Vagina (tissue), 2 donors: ENCODE measurements at regions not wholly inside any gene's neighbourhood (a gene's known extent, or its start where the extent isn't known, plus 50 kb on each side); places are given as distances from the start of the nearest gene placed in this dataset.

ENCODE experiments used
- DNase-seq, 2 donors: peaks; one replicate each; pipeline ENCODE4 v3.0.0-alpha.2; 2017; ENCODE audit errors: extremely low spot score in 2 of 2
- H3K27ac ChIP-seq: fragments of 200-600 bp; sonication (generic); one replicate; pipeline ENCODE4 v1.5.1; 2019
- H3K27me3 ChIP-seq: fragments of 200-600 bp; sonication (generic); one replicate; pipeline ENCODE4 v1.5.1; 2019
- H3K36me3 ChIP-seq, 2 donors: fragments of 200-600 bp; sonication (generic); one replicate each; pipeline ENCODE4 v1.5.1; 2017 to 2019
- H3K4me1 ChIP-seq: fragments of 200-600 bp; sonication (generic); one replicate; pipeline ENCODE4 v1.5.1; 2019
- H3K4me3 ChIP-seq, 2 donors: fragments of 200-600 bp; sonication (generic); 1 replicate in 1 of 2; 2 replicates in 1 of 2; pipeline ENCODE4 v1.5.1; 2016 to 2019
- H3K9me3 ChIP-seq: fragments of 200-600 bp; sonication (generic); one replicate; pipeline ENCODE4 v1.5.1; 2019
- CTCF ChIP-seq, 3 experiments: fragments of 450-650 bp in 2 of 3; fragments of 200-600 bp in 1 of 3; sonication (generic) in 1 of 3; IDR thresholded peaks; one replicate each; pipeline ENCODE4 v1.5.1; 2017 to 2019; ENCODE audit warnings: antibody characterized with exemption in 3 of 3, mild to moderate bottlenecking in 2 of 3, moderate library complexity in 2 of 3
- POLR2A ChIP-seq, 2 donors: fragments of 450-650 bp; IDR thresholded peaks; one replicate each; pipeline ENCODE4 v1.6.1; 2017; ENCODE audit warnings: antibody characterized with exemption in 2 of 2, mild to moderate bottlenecking in 2 of 2, moderate library complexity in 2 of 2
- POLR2AphosphoS5 ChIP-seq, 2 donors: sonication (generic); formaldehyde crosslinking; IDR thresholded peaks; one replicate each; pipeline ENCODE4 v1.9.0; 2017; ENCODE audit warnings: antibody characterized with exemption in 2 of 2, mild to moderate bottlenecking in 2 of 2, low read depth in 1 of 2; ENCODE audit not compliant: insufficient read depth in 1 of 2
- intact Hi-C: fragments of 100-400 bp; cut with DNase I; formaldehyde crosslinking; loops from one replicate; pipeline ENCODE4 v1.15.1; 2023

GRCh38 chr12:118874698-118875548 lies 106.4 kb upstream of the SRRM4 start:
- no peaks in the 10 kb centered on the region for H3K36me3 ChIP-seq
- H3K9me3 ChIP-seq, result no peaks in the 10 kb centered on the region
- no peak for DNase-seq
- no peaks in the 10 kb centered on the region for H3K4me1 ChIP-seq
- intact Hi-C loops, result no loop called here
- no peak overlapping the region for H3K4me3 ChIP-seq
- no peak overlapping the region for H3K27ac ChIP-seq
- TF ChIP-seq POLR2AphosphoS5 (IDR thresholded peaks at IDR 0.05; ENCODE audit: insufficient read depth in 1 of 2, low read depth in 1 of 2) (no peak), POLR2A (IDR thresholded peaks at IDR 0.05) (no peak), CTCF (IDR thresholded peaks at IDR 0.05) (no peak)
- no peaks in the 10 kb centered on the region for H3K27me3 ChIP-seq

DNA sequence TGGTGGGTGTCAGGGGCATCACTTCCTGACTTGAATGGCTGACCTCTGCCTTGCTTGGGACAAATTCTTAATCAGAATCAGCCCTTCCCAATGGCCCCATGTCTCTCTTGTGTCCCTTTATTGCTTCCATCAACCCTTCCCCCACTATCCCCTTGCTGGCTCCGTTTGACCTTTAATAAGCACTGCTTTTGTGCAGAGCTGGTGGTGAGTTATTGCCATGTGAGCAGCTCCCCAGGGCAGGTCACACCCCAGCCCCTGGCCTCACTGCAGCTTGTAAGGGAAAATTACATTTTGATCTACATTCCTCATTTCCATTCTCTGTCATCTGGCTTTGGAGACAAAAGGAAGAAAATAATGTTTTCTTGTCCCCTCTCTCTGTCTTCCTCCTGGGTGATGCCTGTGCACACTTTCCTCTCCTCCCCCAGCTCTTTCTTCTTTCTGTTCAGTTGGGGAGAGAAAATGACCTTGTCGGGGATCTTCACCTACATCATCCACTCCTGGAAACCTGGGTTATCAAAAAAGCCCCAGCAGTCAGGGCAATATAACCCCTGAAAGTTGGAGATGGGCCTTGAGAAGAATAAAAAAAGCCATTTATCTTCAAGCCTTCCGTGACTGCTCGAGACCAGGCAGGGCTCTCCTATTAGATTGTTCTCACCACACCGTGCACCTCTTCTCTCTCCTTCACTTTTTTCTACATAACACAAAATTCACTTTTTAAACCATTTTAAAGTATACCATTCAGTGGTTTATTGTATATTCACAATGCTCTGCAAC lies 100.4 kb upstream of the SRRM4 start:
- Histone ChIP-seq H3K9me3 (no peaks in the 10 kb centered on the region), H3K36me3 (no peaks in the 10 kb centered on the region), H3K27ac (no peak overlapping the region), H3K27me3 (no peaks in the 10 kb centered on the region), H3K4me3 (no peak overlapping the region), H3K4me1 (no peaks in the 10 kb centered on the region)
- intact Hi-C loops, result no loop called here
- DNase-seq, result no peak
- TF ChIP-seq POLR2A (IDR thresholded peaks at IDR 0.05) (no peak), POLR2AphosphoS5 (IDR thresholded peaks at IDR 0.05; ENCODE audit: insufficient read depth in 1 of 2, low read depth in 1 of 2) (no peak), CTCF (IDR thresholded peaks at IDR 0.05) (no peak)

- H3K27ac ChIP-seq, result no peak overlapping the region
- no peak for DNase-seq
- H3K9me3 ChIP-seq, result no peaks in the 10 kb centered on the region
- H3K27me3 ChIP-seq, result no peaks in the 10 kb centered on the region
- H3K4me3 ChIP-seq, result no peak overlapping the region
- no peak for TF ChIP-seq POLR2AphosphoS5 (IDR thresholded peaks at IDR 0.05; ENCODE audit: insufficient read depth in 1 of 2, low read depth in 1 of 2)
- TF ChIP-seq CTCF (IDR thresholded peaks at IDR 0.05), result no peak
- no peak for TF ChIP-seq POLR2A (IDR thresholded peaks at IDR 0.05)
- no peaks in the 10 kb centered on the region for H3K4me1 ChIP-seq
- intact Hi-C loops, result no loop called here
- H3K36me3 ChIP-seq, result no peaks in the 10 kb centered on the region
Observed at GRCh38 chr12:118884226-118884625, 97.1 kb upstream of the SRRM4 start.

DNA sequence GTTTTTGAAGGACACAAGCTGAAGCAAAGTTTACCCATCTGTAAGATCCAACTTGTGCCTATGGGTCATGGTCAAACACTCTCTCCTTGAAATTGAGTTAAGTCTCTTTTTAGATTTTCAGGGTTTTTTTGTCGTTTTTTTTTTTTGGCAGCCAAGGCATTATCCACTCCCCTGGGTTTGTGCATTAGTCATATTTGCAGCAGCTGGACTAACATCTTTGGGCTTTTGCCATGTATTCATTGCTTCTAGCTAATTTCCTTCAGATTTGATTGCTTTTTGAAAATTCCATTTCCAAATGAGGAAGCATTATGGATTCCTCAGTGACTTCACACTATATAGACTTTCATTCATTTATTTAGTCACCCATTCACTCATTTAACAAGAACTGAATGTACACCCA lies 80.3 kb upstream of the SRRM4 start:
- Histone ChIP-seq H3K27me3 (no peaks in the 10 kb centered on the region), H3K27ac (no peak overlapping the region), H3K4me3 (no peak overlapping the region), H3K36me3 (no peaks in the 10 kb centered on the region), H3K9me3 (no peaks in the 10 kb centered on the region), H3K4me1 (no peaks in the 10 kb centered on the region)
- intact Hi-C loops, result no loop called here
- no peak for TF ChIP-seq POLR2A (IDR thresholded peaks at IDR 0.05)
- no peak for TF ChIP-seq POLR2AphosphoS5 (IDR thresholded peaks at IDR 0.05; ENCODE audit: insufficient read depth in 1 of 2, low read depth in 1 of 2)
- TF ChIP-seq CTCF (IDR thresholded peaks at IDR 0.05), result no peak
- no peak for DNase-seq

GRCh38 chr12:118908811-118909210 lies 72.5 kb upstream of the SRRM4 start:
- no peaks in the 10 kb centered on the region for H3K4me1 ChIP-seq
- no peaks in the 10 kb centered on the region for H3K27me3 ChIP-seq
- intact Hi-C loops, result no loop called here
- H3K4me3 ChIP-seq, result no peak overlapping the region
- no peak overlapping the region for H3K27ac ChIP-seq
- H3K36me3 ChIP-seq, result no peaks in the 10 kb centered on the region
- no peak for DNase-seq
- no peak for TF ChIP-seq POLR2A (IDR thresholded peaks at IDR 0.05)
- TF ChIP-seq CTCF (IDR thresholded peaks at IDR 0.05), result no peak
- TF ChIP-seq POLR2AphosphoS5 (IDR thresholded peaks at IDR 0.05; ENCODE audit: insufficient read depth in 1 of 2, low read depth in 1 of 2), result no peak
- no peaks in the 10 kb centered on the region for H3K9me3 ChIP-seq
